ENCODE measurements at regions not wholly inside any gene's neighbourhood (a gene's known extent, or its start where the extent isn't known, plus 50 kb on each side); places are given as distances from the start of the nearest gene placed in this dataset.

DNA sequence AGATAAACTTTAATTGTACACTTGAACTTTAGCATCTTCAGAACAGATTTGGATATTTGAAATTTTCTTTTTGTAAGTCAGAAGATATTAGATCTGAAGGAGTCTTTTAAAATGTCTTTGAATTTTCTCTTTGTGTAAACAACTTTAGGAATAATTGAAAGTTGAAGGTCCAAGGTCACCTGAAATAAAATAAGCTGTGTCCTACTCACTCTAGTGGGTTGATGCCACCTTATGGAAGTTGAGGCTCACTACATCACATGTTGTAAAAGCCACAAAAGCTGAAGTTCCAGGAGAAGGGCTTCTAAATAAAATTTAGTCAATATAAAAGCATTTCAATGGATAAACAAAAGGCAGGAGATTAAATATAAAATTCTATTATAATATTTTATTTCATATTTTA, 122.0 kb upstream of the ATXN7L3B start:
- Histone ChIP-seq H3K9me3 (ENCODE audit: severe bottlenecking) (no peaks in the 10 kb centered on the region), H3K4me3 (ENCODE audit: low read depth, low read length) (no peak overlapping the region), H3K27ac (no peak overlapping the region), H3K36me3 (no peaks in the 10 kb centered on the region), H3K27me3 (ENCODE audit: insufficient read depth, low read depth, severe bottlenecking) (no peaks in the 10 kb centered on the region)
- DNase-seq = no peak
- TF ChIP-seq, protein P1, sequence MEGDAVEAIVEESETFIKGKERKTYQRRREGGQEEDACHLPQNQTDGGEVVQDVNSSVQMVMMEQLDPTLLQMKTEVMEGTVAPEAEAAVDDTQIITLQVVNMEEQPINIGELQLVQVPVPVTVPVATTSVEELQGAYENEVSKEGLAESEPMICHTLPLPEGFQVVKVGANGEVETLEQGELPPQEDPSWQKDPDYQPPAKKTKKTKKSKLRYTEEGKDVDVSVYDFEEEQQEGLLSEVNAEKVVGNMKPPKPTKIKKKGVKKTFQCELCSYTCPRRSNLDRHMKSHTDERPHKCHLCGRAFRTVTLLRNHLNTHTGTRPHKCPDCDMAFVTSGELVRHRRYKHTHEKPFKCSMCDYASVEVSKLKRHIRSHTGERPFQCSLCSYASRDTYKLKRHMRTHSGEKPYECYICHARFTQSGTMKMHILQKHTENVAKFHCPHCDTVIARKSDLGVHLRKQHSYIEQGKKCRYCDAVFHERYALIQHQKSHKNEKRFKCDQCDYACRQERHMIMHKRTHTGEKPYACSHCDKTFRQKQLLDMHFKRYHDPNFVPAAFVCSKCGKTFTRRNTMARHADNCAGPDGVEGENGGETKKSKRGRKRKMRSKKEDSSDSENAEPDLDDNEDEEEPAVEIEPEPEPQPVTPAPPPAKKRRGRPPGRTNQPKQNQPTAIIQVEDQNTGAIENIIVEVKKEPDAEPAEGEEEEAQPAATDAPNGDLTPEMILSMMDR (IDR thresholded peaks at IDR 0.05; ENCODE audit: low read depth, low read length) = peak; percentile 43; the same call in 1 of the 2 replicates

DNA sequence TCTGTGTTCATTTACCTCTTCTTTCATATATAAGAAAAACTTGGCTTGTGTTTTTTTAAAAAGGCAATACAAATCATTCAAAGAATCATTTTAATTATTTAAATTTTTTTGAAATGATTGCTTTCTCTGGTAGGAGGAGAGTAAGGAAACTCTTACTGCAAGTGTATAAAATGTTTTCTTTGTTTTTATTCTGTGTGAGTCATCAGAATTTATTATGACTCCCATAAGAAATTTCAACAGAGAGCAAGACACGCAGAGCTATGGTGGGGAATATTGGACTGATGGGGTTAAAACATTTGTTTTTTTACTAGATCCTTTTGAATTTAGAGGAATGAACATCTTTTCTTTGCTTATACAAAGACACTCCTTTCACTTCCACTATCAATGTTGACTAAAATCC, 119.1 kb upstream of the ATXN7L3B start:
- no peak for DNase-seq
- H3K27ac ChIP-seq = no peak overlapping the region
- TF ChIP-seq, protein P1 (IDR thresholded peaks at IDR 0.05; ENCODE audit: low read depth, low read length) = no peak
- H3K4me3 ChIP-seq (ENCODE audit: low read depth, low read length) = no peak overlapping the region
- no peaks in the 10 kb centered on the region for H3K9me3 ChIP-seq (ENCODE audit: severe bottlenecking)
- no peaks in the 10 kb centered on the region for H3K36me3 ChIP-seq
- H3K27me3 ChIP-seq (ENCODE audit: insufficient read depth, low read depth, severe bottlenecking) = no peaks in the 10 kb centered on the region

DNA sequence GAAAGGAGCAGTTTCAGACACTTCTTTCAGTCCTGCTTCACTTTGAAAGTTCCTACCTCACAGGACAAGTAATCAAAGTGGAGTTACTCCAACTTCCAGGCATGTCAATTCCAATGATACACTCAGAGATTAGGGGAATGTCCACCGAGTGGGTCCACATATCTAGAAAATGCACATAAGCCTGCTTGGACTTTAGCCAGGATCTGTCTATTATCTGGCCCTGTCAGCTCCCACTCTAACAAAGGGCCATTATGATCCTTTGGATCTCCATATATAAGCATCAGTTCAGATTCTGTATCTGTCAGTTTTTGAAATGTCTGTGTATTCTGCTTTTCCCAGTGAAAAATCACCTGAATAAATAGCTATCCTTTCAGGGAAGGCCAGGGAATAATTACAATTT, 112.9 kb upstream of the ATXN7L3B start:
- TF ChIP-seq, protein P1 (IDR thresholded peaks at IDR 0.05; ENCODE audit: low read depth, low read length) = no peak
- Histone ChIP-seq H3K27ac (no peak overlapping the region), H3K36me3 (no peaks in the 10 kb centered on the region), H3K4me3 (ENCODE audit: low read depth, low read length) (no peak overlapping the region), H3K9me3 (ENCODE audit: severe bottlenecking) (no peaks in the 10 kb centered on the region), H3K27me3 (ENCODE audit: insufficient read depth, low read depth, severe bottlenecking) (no peaks in the 10 kb centered on the region)
- DNase-seq = no peak

DNA sequence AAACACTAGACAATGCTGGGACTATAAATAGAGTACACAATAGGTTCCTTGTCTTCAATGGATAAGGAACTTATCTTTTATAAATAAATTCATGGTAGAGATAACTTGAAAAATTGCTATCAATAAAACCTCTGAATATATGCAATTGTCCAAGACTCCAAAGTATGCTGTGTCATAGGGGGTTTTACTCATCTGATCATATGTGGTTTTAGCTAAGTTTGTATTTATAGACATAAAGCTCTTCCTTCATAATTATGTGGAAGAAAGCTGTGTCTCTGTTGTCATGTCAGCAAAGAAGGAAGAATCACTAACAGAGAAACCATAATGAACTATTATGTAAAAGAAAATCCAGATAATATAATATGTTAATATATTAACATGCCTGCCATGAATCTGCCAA, 111.5 kb upstream of the ATXN7L3B start:
- TF ChIP-seq, protein P1 (IDR thresholded peaks at IDR 0.05; ENCODE audit: low read depth, low read length) = no peak
- no peak overlapping the region for H3K4me3 ChIP-seq (ENCODE audit: low read depth, low read length)
- no peaks in the 10 kb centered on the region for H3K36me3 ChIP-seq
- no peaks in the 10 kb centered on the region for H3K9me3 ChIP-seq (ENCODE audit: severe bottlenecking)
- H3K27ac ChIP-seq = no peak overlapping the region
- no peak for DNase-seq
- no peaks in the 10 kb centered on the region for H3K27me3 ChIP-seq (ENCODE audit: insufficient read depth, low read depth, severe bottlenecking)

DNA sequence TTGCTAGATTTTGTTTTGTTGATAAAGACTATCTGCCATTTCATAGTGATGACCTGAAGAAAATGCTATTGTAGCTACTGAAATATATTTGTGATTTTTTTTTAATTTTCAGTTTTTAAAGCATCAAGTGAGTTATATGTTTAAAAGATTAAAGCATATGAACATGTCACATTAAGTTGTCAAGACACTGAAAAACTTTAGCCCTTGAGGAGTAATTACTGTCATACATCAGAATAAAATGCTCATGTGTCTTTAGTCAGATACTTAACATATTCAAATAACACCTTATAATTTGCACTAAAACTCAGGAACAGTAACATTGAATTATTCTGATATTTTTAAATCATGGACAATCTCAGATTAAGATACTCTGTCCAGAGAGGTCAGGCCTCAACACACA, 108.1 kb upstream of the ATXN7L3B start:
- Histone ChIP-seq H3K9me3 (ENCODE audit: severe bottlenecking) (no peaks in the 10 kb centered on the region), H3K27ac (no peak overlapping the region), H3K36me3 (no peaks in the 10 kb centered on the region), H3K27me3 (ENCODE audit: insufficient read depth, low read depth, severe bottlenecking) (no peaks in the 10 kb centered on the region), H3K4me3 (ENCODE audit: low read depth, low read length) (no peak overlapping the region)
- TF ChIP-seq, protein P1 (IDR thresholded peaks at IDR 0.05; ENCODE audit: low read depth, low read length) = no peak
- DNase-seq = no peak

DNA sequence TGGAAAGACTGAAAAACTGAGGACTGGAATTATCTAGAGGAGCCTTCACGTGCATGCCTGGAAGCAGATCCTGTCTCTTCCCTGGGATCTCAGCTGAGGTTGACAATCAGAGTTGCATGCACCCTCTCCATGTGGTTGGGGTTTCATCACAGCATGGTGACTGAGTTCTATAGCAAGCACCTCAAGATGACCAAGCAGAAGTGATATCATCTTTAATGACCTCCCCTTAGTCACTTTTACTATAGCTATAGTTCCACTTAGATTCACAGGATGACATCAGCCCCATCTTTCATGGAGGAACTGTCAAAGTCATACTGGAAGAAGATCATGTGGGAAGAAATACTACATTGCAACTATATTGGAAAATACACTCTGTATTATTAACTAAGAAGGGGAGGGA, 105.8 kb upstream of the ATXN7L3B start:
- no peak overlapping the region for H3K27ac ChIP-seq
- TF ChIP-seq, protein P1 (IDR thresholded peaks at IDR 0.05; ENCODE audit: low read depth, low read length) = no peak
- DNase-seq = no peak

More for the DNA sequence above, 105.8 kb upstream of the ATXN7L3B start:
- no peak overlapping the region for H3K4me3 ChIP-seq (ENCODE audit: low read depth, low read length)
- no peaks in the 10 kb centered on the region for H3K36me3 ChIP-seq
- no peaks in the 10 kb centered on the region for H3K27me3 ChIP-seq (ENCODE audit: insufficient read depth, low read depth, severe bottlenecking)
- no peaks in the 10 kb centered on the region for H3K9me3 ChIP-seq (ENCODE audit: severe bottlenecking)

All from WERI-Rb-1 (cell line).